ENCODE measurements at regions not wholly inside any gene's neighbourhood (a gene's known extent, or its start where the extent isn't known, plus 50 kb on each side); places are given as distances from the start of the nearest gene placed in this dataset.
A peak's percentile ranks its signal among the peaks of the same experiment; 100 is the strongest.

GRCh38 chr11:113593698-113594308 is 112.3 kb downstream of the TMPRSS5 start (continued):
- TF ChIP-seq DPF2 (IDR thresholded peaks at IDR 0.05): peak; percentile 48; the same call in 1 of the 2 replicates
- TF ChIP-seq RFX5 (IDR thresholded peaks at IDR 0.05; ENCODE audit: low read depth, low read length): no peak
- TF ChIP-seq, protein P1, sequence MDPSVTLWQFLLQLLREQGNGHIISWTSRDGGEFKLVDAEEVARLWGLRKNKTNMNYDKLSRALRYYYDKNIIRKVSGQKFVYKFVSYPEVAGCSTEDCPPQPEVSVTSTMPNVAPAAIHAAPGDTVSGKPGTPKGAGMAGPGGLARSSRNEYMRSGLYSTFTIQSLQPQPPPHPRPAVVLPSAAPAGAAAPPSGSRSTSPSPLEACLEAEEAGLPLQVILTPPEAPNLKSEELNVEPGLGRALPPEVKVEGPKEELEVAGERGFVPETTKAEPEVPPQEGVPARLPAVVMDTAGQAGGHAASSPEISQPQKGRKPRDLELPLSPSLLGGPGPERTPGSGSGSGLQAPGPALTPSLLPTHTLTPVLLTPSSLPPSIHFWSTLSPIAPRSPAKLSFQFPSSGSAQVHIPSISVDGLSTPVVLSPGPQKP (IDR thresholded peaks at IDR 0.05; ENCODE audit: low read depth, low read length): no peak
- TF ChIP-seq, protein P2, sequence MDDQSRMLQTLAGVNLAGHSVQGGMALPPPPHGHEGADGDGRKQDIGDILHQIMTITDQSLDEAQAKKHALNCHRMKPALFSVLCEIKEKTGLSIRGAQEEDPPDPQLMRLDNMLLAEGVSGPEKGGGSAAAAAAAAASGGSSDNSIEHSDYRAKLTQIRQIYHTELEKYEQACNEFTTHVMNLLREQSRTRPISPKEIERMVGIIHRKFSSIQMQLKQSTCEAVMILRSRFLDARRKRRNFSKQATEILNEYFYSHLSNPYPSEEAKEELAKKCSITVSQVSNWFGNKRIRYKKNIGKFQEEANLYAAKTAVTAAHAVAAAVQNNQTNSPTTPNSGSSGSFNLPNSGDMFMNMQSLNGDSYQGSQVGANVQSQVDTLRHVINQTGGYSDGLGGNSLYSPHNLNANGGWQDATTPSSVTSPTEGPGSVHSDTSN (IDR thresholded peaks at IDR 0.05; ENCODE audit: insufficient replicate concordance, low read depth, low read length): peak; percentile 45
- TF ChIP-seq NFYB (IDR thresholded peaks at IDR 0.05; ENCODE audit: insufficient read depth, low read depth, low read length): peak; percentile 61; the same call in 1 of the 2 replicates
- TF ChIP-seq ZNF592 (IDR thresholded peaks at IDR 0.05): no peak
- no peak for TF ChIP-seq RELA (IDR thresholded peaks at IDR 0.05; ENCODE audit: borderline replicate concordance, partially characterized antibody)
- TF ChIP-seq RAD21 (IDR thresholded peaks at IDR 0.05; ENCODE audit: insufficient read depth, low read depth, low read length): no peak
- TF ChIP-seq, protein P3, sequence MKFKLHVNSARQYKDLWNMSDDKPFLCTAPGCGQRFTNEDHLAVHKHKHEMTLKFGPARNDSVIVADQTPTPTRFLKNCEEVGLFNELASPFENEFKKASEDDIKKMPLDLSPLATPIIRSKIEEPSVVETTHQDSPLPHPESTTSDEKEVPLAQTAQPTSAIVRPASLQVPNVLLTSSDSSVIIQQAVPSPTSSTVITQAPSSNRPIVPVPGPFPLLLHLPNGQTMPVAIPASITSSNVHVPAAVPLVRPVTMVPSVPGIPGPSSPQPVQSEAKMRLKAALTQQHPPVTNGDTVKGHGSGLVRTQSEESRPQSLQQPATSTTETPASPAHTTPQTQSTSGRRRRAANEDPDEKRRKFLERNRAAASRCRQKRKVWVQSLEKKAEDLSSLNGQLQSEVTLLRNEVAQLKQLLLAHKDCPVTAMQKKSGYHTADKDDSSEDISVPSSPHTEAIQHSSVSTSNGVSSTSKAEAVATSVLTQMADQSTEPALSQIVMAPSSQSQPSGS (IDR thresholded peaks at IDR 0.05; ENCODE audit: low read length): no peak
- no peak for TF ChIP-seq ZBED1 (IDR thresholded peaks at IDR 0.05; ENCODE audit: borderline replicate concordance)
- no peak for TF ChIP-seq PAX8 (IDR thresholded peaks at IDR 0.05)
- TF ChIP-seq SP1 (IDR thresholded peaks at IDR 0.05; ENCODE audit: low read depth, low read length): no peak
- TF ChIP-seq IRF4 (IDR thresholded peaks at IDR 0.05; ENCODE audit: low read depth, low read length): no peak
- no peak for TF ChIP-seq POLR2AphosphoS2 (IDR thresholded peaks at IDR 0.05; ENCODE audit: low read depth, low read length)
- TF ChIP-seq, protein P4, sequence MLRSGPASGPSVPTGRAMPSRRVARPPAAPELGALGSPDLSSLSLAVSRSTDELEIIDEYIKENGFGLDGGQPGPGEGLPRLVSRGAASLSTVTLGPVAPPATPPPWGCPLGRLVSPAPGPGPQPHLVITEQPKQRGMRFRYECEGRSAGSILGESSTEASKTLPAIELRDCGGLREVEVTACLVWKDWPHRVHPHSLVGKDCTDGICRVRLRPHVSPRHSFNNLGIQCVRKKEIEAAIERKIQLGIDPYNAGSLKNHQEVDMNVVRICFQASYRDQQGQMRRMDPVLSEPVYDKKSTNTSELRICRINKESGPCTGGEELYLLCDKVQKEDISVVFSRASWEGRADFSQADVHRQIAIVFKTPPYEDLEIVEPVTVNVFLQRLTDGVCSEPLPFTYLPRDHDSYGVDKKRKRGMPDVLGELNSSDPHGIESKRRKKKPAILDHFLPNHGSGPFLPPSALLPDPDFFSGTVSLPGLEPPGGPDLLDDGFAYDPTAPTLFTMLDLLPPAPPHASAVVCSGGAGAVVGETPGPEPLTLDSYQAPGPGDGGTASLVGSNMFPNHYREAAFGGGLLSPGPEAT (IDR thresholded peaks at IDR 0.05; ENCODE audit: low read depth): no peak
- 0 out of 2 replicates have a peak, but pooled peaks have one; percentile 40 for TF ChIP-seq PAX5 (IDR thresholded peaks at IDR 0.05; ENCODE audit: borderline replicate concordance, low read depth, low read length)
- peak; percentile 90 for TF ChIP-seq SPI1 (IDR thresholded peaks at IDR 0.05; ENCODE audit: borderline replicate concordance, insufficient read depth, low read depth, low read length)
